HG03460 (cell line): ENCODE measurements at regions not wholly inside any gene's neighbourhood (a gene's known extent, or its start where the extent isn't known, plus 50 kb on each side); places are given as distances from the start of the nearest gene placed in this dataset.
"Not testable (repeated sequence)": the region's sequence is repeated elsewhere in the genome, so short reads cannot be mapped to it uniquely, and the experiment has no call there.

Source experiments
- ATAC-seq: cut with Tn5 transposase; IDR thresholded peaks from one replicate; pipeline ENCODE4 v1.9.1; 2021; ENCODE audit not compliant: unreplicated experiment

DNA sequence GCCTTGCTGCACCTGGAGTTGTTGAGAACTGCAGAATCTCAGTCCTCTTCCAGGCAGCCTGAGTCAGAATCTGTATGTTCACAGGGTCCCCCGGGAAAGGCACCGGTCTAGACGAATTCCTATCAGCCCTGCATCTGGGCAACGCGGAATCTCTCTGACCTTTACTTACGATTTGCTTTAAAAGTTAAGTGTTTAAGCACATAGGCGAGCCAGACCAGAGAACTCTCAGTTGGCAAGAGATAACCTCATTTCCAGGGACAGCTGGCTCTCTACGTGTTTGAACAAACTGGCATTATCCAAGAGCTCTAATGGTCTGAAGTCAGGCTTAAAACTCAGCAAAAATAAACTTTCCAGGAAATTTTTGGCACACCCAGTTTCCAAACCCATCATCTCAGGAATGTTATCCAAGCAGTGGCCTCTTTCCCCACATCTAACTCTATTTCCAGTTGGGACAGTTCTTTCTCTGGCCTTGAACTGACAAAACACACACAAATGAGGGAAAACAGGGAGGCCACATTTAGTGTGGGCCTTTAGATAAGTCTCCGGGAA lies 53.4 kb downstream of the HES1 start:
- ATAC-seq: no peak

DNA sequence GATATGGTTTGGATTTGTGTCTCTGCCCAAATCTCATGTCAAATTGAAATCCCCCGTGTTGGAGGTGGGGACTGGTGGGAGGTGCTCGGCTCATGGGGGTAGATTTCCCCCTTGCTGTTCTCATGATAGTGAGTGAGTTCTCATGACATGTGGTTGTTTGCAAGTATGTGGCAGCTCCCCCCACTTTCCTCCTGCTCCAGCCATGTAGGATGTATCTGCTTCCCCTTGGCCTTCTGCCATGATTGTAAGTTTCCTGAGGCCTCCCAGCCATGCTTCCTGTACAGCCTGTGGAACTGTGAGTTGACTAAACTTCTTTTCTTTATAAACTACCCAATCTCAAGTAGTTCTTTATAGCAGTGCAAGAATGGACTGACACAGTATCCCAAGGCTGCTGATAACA lies 55.9 kb downstream of the HES1 start:
- not testable (repeated sequence) for ATAC-seq

DNA sequence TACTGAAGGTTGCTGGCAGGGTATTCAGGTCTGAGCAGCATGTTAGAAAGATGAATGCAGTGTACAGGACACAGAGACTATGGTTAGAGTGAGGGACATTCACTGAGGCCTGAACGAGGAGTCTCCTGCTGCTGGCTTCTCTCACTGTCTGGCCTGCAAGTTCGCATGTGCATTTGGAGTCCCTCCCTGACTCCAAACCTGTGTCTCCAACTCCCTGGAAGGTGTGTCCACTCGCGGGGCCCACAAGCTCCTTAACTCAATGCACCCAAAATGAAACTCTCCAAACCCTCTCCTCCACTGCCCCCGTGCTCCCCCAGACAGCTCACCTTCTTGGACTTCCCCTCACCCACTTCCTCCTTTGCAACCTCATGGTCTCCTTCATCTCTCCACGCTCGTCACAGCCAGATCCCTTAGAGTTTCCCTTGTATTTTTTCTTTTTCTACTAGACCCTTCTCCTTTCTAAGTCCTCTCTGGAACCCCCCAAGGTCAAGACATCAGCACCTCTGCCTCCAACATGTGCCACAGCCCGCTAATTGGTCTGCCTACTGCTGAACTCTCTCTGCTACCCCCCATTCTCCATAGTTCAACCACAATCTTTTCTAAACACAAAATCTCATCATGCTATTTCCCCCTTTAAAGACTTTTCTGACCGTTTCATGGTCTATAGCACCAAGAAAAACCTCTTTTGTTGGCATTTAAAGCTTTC lies 58.3 kb downstream of the HES1 start:
- ATAC-seq: no peak

DNA sequence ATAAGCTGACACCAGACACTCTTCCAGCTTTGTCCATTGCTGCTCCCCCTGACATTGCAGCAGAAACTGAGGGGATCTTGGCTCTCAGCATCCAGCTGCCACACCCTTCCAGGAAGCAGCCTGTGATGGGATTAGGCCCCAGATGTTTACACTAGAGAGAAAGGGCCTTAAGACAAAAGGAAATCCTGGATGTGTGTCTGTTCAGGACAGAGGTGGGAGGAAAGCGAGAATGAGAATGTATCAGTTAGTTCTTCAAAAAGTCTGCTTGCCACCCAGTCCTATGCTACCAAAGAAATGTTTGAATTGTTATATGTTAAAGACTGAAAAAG lies 58.8 kb downstream of the HES1 start:
- ATAC-seq: no peak

DNA sequence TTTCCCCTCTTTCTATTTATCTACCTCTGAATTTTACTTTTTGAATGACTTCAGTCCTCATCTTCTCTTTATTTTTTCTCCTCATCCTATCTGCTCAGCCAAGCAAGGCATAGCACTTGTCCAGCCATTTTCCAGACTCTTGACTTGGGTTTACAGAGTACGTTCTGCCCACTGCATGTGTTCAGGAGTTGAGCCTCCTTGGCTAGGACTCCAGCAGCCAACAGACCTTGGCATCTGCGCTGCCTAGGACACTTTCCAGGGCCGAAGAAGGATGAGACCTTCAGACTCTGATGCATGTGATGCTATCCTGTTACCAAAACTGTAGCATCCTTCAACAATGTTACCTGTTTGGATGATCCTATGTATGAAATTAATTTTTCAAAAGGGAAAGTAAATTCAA lies 59.7 kb downstream of the HES1 start:
- no peak for ATAC-seq

DNA sequence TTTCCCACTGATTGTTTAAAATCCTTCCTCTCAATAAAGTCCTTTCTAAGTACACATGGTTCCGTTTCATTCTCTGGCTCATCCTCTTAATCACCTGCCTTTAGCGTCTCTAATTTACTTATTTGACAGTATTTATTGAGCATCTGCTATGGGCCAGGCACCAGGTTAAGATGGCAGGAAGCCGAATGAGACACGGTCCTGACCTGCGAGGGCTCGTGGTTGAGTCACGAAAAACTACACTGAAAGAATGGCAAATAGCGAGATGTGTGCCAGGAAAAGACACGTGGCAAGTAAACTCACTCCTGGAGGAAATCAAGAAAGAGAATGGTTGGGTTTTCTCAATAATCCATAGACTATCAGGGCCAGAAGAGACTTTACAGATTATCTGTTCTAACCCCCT lies 60.9 kb downstream of the HES1 start:
- ATAC-seq: no peak

DNA sequence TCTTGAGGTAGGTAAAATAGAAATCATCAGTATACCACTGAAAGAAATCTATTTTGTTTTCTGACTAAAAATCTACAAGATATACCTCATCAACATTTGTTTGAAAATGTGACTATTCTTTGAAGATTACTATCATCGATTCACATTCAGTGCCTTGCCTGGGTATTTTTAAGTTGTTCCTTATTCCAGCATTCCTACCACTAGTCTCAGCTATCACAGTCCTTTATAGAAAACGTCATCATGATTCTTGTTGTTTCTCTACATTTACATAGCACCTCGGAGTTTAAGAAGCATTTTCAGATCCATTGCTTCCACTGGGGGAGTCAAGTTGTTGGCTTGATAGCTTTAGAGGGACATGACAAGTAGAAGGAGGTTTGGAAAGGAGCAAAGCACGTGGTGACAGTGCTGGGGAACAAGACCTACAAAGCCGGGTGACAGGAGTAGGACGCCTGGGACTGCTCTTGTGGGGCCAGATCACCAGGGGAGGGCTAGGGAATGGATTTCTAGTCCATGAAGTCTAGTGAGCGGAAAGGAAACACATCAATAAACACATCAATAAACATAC lies 61.5 kb downstream of the HES1 start:
- ATAC-seq: no peak

DNA sequence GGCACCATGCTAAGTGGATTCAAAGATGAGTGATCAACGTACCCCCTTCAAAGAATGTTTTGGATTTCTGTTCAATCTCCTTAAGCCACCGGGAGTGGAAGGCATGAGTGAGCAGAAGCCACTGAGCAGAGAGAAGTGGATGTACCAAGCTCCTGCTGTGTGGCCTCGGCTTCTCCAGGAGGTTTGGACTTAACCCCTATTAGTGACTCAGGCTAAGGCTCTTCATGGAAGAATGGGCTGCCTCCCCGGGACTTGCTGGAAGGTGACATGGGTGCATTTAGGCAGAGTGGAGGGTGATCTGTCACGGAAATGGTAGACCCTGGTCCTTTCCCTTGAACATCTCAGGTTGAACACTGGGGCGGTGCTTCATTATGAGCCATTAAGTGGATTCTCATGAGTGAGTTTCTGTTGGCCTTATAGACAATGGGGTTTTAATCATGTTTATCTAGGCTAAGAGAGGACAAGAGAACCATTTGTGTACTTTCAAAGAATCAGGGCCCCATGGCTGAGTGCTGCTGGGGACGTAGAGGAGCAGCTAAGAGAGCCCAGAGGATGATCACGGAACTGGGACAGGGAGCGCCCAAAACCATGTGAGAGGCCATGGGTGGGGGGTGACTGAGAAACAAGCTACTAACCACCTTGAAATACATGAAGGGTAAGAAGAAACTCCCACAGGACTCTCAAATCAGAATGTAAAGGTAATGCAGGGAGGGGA lies 62.2 kb downstream of the HES1 start:
- no peak for ATAC-seq

DNA sequence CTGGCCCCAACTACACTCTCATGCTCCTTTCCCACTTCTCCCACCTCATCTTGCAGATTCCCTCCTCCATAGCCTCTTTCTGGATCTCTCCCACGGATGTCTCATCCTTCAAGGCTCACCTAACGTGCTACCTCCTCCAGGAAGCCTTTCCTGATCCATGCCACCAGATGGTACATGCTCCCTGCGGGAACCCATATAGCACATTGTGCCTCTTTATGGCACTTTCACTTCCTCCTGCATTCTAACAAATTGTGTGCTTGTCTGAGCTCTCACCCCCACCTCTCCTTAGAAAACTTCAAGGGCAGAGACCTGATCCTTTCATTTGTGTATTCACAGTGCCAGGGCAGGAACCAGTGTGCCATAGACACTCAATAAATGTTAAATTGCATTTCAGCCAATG lies 63.0 kb downstream of the HES1 start:
- no peak for ATAC-seq

DNA sequence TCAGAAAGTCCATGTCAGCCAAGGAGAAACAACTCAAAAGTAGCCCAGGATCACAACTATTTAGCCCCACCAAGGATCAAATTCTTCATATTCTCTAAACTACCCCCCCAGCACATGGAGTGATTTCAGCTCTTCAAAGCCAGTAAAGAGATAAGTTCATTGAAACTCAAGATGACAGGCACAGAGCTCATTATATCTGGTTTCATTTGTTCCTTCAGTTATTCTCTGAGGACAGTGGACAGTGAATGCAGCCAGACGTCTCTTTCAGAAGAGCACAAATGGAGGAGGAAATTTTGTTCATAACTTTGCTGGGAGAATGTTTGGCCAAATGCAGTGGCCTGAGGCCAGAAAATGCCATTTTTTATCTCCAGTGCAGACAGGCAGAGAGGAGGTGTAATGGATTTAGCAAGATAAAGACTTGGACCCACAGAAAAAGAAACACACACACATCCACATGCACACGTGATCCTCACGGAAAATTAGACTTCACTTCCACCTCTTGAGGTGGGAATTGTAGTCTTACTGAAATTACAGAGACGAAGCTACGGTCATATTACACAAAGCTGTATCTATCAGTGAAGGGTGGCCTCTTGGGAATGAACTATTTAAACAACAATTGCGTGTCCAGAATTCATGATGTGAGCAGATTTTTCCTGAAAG lies 64.6 kb downstream of the HES1 start:
- no peak for ATAC-seq

DNA sequence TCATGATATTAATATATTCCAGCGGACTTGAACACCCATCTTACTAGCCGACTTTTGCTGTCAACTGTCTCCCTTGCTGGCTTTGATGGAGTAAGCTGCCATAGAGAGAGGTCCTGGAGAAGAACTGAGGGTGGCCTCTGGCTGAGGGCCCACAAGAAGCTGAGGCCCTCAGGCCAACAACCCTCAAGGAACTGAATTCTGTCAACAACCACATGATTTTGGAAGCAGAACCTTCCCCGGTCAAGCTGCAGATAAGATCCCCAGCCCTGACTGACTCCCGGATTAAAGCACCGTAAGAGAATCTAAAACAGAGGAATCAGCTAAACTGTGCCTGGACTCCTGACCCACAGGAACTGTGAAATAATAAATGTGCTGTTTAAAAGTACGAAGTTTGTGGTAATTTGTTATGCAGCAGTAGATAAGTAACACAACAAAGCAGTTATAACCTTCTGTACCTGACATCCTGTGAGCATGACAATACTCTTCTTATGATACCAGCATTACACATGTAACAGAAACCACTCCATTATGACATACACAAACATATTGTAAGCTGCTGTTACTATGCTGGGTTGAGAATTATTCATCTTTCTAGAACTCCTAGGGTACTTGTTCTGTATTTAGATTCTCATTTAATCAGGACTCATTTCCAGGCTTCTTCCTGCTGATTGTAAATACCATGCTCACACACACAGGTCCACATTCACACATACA lies 66.2 kb downstream of the HES1 start:
- no peak for ATAC-seq

DNA sequence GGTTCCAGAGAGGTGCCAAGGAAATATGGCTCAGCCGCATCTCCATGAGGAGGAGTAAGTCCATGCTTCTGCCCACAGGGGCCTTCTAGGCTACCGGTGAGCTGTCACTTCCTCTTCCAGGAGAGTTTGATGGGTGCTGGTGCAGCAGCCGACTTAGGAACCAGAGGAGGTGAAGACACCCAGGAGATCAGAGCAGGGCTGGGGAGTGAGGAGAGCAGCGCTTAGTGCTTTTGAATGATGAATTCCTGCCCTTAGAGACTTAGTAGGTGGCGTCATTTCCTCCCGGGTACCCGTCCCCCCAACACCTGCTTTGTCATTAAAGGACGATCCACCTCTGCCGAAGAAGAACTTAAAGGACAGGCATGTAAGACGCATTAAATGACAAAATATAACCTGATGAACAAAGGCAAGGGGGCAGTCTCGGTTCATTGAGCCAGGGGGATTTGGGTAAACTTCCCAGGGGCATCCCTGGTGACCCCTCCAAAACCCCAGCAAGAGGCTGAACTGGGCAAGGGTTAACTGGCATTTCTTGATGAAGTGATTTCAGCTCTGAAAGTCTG lies 67.6 kb downstream of the HES1 start:
- peak; percentile 34 for ATAC-seq

DNA sequence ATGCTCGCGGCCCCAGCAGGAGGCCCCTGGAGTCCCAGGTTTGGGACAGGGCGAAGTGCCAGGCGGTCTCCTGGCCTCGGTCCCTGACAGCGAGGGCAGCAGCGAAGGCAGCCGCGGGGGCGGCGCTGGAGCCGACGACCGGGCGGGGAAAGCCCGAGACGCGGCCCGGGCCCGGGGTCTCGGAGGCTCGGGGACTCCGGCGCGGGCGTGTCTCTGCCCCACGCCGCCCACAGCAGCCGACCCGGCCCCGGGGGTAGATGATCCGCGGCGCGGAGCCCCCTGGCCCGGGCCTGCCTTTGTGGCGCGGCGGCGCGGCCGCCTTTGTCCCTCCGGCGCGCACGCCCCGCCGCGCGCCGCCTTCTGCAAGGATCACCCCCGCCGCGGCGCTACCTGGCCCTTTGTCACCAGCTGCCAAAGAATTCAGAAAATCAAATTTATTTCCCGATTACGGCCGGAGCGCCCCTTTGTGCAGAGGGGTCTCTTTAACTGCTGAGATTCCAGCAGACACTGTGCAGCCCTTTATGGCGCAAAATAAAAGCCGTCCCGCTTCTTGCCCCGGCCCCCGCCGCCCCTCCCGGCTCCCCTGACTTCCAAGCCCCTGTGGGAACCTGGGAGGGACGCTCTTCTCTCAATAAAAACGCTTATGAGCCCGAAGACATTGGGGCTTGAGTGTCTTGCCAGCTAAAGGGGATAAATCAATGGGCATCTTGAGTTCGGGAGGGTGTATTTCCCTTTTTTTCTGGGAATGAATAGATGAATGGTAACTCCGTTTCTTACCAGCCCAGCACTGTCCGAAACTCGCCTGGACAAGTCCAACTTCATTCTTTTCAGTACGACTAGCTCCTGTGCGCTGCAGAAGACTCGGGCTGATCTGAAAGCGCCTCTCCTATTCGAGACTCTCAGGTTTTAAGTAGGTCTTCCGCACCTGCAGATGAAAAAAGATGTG lies 68.4 kb downstream of the HES1 start:
- peak; percentile 52 for ATAC-seq

DNA sequence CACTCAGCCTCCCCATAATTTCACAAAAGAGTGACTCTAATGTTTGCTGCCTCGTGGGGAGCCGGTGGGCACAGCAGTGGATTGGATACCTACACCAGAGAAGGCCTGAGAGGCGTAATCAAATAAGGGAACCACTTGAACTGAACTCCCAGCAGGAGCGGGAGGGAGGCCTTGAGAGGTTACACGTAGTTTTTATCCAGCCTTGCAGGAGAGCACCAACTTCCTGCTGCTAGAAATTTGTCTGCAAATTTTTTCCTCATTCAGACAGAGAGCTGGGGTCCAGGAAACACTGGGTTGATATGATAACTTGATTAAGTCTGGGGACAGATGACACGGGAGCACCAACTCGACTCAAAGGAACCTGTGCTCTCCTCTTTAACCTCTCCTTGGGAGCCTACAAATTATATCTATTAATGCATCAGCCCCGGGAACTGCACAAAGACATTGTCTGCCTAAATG lies 69.8 kb downstream of the HES1 start:
- no peak for ATAC-seq

DNA sequence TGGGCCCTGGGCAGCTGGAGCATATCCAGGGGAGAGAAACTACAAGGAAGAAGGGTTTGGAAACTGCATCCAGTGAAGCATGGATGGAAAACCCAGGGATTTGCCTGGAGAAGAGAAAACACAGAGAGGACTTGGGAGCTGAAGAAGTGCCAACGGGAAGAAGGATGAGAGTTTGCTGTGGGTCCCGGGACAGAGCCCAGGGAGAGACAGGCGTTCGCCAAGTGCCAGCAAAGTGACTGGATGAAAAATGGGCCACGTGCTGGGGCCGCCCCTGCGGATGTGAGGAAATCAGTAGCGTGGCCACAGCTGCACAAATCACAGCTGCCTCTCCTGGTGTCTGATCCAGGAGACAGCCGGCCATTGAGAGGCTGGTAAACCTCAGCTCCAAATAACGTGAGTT lies 70.4 kb downstream of the HES1 start:
- no peak for ATAC-seq

DNA sequence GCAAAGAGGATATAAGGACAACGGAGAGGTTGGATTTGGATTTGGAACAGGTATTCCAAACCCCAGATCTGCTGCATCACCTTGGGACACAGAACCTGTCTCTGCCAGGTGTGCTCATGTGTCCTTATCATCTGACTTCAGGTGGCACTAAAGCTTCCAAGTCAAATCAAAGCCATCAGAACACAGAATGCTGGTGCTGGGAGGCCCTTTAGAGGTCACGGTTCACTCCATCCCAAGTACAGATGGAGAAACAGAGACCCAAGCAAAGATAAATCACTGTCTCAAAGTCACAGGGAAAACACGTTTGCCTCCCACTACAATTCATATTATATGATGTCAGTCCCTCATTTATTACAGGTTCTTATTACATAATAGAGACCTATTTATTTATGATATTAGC lies 72.8 kb downstream of the HES1 start:
- ATAC-seq: no peak

DNA sequence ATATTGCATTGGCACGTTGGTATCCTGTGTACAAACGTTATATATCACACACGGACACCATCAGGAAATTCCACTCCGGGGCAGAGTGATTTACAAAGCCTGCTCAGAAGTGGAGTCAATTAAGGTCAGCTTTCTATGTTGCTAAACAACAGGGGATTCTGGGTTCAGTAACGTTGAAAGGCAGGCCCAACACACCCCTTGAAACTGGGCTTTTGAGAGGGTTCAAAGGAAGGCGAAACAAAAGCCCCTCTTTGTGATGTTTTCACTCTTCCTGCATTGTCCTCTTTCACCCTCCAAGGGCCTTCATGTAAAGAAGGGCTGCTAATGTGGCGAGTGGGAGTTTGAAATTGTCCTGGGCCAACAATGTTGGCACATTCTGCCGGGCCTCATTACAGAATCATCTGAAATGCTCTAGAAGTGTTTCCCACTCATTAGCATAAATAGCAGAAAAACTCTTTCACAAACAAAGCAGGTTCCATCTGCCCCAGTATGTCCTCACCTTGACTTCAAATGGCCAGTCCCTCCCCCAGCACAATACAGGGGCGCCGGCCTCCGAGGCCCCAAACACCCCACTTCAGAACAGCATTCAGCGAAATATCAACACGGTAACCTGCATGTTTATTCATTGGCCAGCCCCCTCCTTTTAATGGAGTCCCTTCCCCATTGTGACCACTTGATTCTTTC lies 76.4 kb downstream of the HES1 start:
- no peak for ATAC-seq

DNA sequence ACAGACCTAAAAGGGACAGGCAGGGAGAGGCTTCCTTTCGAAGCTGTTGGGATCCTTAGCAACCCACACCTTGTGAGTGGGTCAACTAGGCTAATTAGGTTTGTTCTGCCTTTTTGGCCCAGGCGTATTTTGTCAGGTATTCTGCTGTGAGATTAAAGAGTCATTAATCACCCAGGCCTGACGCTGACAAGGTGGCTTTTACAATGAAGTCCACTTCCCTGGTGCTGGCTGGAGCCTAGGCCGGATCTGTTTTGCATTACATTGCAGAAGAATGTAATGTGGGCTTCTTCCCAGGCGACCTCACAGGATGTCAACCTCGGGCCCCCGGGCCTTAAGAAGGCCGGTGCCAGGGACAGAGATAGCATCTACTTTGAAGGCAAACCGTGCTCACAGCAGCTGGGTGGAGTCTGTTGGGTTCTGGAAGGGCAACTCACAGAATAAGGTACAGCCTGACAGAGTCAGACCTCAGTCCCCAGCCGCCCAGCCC lies 76.9 kb downstream of the HES1 start:
- no peak for ATAC-seq

DNA sequence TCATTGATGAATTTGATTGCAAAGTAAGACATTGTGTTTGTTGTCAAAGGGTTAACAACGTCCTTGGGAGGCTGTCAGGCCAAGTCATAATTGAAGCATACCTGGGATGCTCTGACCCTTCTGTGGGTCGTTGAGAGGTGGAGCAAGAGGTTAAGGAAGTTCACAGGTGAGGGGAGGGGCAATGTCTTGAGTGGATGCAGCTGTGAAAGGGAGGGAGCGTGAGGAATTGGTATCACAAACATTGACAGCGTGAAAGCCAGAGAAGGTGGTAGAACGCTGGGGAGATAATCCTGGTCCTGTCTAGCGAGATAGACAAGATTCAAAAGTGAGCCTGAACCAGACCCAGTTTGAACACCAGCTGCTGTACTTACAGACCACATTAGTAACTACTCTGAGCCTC lies 79.4 kb downstream of the HES1 start:
- no peak for ATAC-seq
